ENCODE measurements at regions not wholly inside any gene's neighbourhood (a gene's known extent, or its start where the extent isn't known, plus 50 kb on each side); places are given as distances from the start of the nearest gene placed in this dataset.

GRCh38 chr16:85174871-85175723 lies 62.8 kb upstream of the CIBAR2 start:
- DNase-seq (ENCODE audit: low read depth): no peak
- no peak for TF ChIP-seq CTCF (conservative IDR thresholded peaks at IDR 0.05; ENCODE audit: low read depth, low read length)
- no peak overlapping the region for H3K4me3 ChIP-seq (ENCODE audit: low read length)

- no peak overlapping the region for H3K4me3 ChIP-seq (ENCODE audit: low read length)
- DNase-seq (ENCODE audit: low read depth): no peak
- TF ChIP-seq CTCF (conservative IDR thresholded peaks at IDR 0.05; ENCODE audit: low read depth, low read length): no peak
Measured at GRCh38 chr16:85175724-85176233, 63.5 kb upstream of the CIBAR2 start.

- DNase-seq (ENCODE audit: low read depth): no peak
- no peak for TF ChIP-seq CTCF (conservative IDR thresholded peaks at IDR 0.05; ENCODE audit: low read depth, low read length)
- no peak overlapping the region for H3K4me3 ChIP-seq (ENCODE audit: low read length)
Measured at GRCh38 chr16:85176541-85177447, 64.5 kb upstream of the CIBAR2 start.

- no peak overlapping the region for H3K4me3 ChIP-seq (ENCODE audit: low read length)
- no peak for DNase-seq (ENCODE audit: low read depth)
- no peak for TF ChIP-seq CTCF (conservative IDR thresholded peaks at IDR 0.05; ENCODE audit: low read depth, low read length)
Measured at GRCh38 chr16:85177448-85177846, 65.2 kb upstream of the CIBAR2 start.

- no peak overlapping the region for H3K4me3 ChIP-seq (ENCODE audit: low read length)
- TF ChIP-seq CTCF (conservative IDR thresholded peaks at IDR 0.05; ENCODE audit: low read depth, low read length): no peak
- no peak for DNase-seq (ENCODE audit: low read depth)
Measured at GRCh38 chr16:85178006-85178591, 65.8 kb upstream of the CIBAR2 start.

- TF ChIP-seq CTCF (conservative IDR thresholded peaks at IDR 0.05; ENCODE audit: low read depth, low read length): no peak
- DNase-seq (ENCODE audit: low read depth): no peak
- H3K4me3 ChIP-seq (ENCODE audit: low read length): no peak overlapping the region
Measured at GRCh38 chr16:85178596-85178995, 66.3 kb upstream of the CIBAR2 start.
